DMS 273 treated with DMSO at 0.1 percent for 48 hours (cell line): ENCODE measurements at regions not wholly inside any gene's neighbourhood (a gene's known extent, or its start where the extent isn't known, plus 50 kb on each side); places are given as distances from the start of the nearest gene placed in this dataset.
"Not testable (repeated sequence)": the region's sequence is repeated elsewhere in the genome, so short reads cannot be mapped to it uniquely, and the experiment has no call there.

Experiments
- DNase-seq: peaks from one replicate; lab custom pipeline; 2025; lab: John Stamatoyannopoulos, UW

DNA sequence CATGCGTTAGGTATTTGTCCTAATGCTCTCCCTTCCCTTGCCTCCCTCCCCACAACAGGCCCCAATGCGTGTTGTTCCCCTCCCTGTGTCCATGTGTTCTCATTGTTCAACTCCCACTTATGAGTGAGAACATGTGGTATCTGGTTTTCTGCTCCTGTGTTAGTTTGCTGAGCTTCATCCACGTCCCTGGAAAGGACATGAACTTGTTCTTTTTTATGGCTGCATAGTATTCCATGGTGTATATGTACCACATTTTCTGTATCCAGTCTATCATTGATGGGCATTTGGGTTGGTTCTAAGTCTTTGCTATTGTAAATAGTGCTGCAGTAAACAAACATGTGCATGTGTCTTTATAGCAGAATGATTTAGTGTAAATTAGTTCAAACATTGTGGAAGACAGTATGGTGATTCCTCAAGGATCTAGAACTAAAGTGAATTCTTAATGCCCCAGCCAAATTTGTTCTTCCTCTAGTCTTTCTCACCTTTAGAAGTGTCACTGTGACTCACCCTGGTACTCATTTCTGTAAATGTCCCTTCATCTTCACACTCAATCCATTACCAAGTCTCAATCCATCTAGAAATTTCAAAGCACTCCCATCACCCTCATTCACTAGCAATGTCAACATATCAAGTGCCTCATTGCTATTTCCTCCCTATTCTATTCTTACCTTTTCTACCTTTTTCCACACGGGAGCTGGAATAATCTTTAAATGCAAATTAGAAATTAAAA, 123.9 kb downstream of the MREG start:
- not testable (repeated sequence) for DNase-seq

- no peak for DNase-seq
Measured at GRCh38 chr2:215888680-215889079, 124.7 kb downstream of the MREG start.

- no peak for DNase-seq
Measured at GRCh38 chr2:215887303-215887702, 126.0 kb downstream of the MREG start.

DNA sequence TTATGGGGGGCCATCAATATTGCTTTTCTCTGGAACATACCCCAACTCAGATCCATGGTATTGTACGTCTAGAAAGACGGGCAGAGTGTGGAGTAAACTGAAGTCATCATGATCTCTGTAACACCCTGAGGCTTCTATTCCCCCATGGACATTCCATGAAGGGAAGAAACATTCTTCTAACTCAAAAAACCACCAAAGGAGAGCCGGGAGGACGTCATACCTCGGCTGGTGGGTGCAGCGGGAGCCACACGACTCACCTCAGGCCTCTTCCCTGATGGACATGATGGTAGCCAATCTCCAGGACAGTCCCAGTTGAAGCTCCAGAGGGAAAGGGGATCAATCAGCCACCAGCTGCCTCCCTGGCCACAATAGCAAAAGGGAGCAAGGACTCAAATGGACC, 127.3 kb downstream of the MREG start:
- no peak for DNase-seq

- DNase-seq, result no peak
Measured at GRCh38 chr2:215885536-215885935, 127.8 kb downstream of the MREG start.

GRCh38 chr2:215884451-215885087, 128.8 kb downstream of the MREG start:
- DNase-seq, result no peak

DNA sequence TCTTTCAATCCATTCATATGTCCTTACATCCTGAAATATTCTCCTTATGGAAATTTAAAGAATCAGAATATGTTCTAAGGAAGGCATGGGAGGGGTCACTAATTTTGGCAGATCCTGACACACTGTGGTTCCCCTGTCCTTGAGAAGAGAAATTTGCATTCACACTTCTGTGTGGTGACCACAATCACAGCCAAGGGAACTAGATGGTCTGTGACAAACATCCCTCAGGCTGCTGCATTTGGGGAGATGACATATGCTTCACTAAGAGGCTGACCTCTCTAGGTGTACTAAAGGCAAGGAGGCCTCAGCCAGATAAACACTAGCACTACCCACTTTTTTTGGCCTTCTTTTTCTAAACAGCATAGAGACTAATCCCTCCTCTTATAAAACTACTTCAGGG, 129.6 kb downstream of the MREG start:
- DNase-seq, result no peak

DNA sequence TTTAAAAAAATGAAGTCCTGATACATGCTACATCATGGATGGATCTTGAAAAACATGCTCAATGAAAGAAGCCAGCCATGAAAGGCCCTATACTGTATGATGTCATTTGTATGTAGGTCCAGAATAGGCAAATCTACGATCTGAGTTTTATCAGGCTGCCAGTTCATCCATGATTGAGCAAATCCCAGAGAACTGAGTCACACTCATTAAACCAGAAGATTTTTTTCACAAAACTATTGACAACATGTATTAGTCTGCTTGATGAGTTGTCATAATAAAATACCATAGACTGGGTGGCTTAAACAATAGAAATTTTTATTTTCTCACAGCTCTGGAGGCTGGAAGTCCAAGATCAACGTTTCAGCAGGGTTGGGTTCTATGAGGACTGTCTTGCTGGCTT, 130.7 kb downstream of the MREG start:
- DNase-seq, result no peak

DNA sequence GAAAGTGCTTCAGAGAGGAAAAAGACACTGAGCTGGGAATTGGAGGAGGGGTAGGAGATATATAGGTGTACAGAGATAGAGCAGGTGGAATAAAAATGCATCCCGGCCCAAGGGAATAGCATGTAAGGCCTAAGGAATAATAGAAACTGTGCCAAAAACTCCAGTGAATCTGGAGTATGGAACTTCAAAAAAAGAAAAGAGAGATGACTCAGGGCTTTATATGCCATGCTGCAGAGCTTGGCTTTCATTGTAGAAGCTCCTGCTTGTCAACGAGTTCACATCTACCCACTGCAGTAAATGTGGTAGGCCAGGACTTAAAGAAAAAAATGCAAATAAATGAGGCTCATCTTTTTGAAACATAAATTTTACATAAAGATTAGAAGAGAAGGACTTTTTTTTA, 131.8 kb downstream of the MREG start:
- peak; percentile 33 for DNase-seq

DNA sequence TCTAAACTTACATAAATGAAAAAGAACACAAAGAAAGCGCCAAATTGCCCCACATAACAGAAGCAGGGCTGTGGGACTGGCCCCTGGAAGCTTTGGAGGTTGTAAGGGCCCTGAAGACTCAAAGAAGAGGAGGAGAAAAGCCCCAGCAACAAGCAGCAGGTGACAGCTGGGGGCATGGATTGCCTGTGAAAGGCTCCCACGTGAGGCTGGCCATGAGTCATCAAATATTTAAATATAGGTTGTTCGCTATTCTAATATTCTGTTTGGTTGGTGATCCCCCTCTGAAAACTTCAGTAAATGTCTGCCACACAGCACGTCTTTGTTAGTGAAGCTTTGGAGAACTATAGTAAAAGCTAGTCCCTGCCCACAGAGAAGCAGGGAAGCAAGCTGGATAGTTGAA, 132.4 kb downstream of the MREG start:
- peak; percentile 87 for DNase-seq

GRCh38 chr2:215879977-215880940, 133.1 kb downstream of the MREG start:
- DNase-seq, result peak; percentile 66

DNA sequence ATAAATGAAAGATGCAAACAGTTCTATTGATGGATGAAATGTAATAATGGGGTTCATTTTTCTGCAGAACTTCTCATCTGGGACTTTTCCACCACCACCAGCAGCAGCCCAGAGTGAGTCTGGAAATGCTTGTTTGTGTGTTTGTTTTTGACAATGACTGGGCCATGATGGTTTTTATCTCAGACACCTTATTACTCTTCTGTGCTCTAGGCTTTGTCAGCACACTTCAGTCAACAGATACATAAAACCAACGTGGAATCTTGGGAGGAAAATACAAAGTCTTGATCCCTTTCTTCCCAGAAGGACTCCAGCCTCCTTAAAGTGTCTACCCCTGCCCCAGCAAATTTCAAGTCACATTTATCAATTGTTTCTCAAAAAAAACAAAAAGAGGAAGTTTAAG, 134.0 kb downstream of the MREG start:
- no peak for DNase-seq

DNA sequence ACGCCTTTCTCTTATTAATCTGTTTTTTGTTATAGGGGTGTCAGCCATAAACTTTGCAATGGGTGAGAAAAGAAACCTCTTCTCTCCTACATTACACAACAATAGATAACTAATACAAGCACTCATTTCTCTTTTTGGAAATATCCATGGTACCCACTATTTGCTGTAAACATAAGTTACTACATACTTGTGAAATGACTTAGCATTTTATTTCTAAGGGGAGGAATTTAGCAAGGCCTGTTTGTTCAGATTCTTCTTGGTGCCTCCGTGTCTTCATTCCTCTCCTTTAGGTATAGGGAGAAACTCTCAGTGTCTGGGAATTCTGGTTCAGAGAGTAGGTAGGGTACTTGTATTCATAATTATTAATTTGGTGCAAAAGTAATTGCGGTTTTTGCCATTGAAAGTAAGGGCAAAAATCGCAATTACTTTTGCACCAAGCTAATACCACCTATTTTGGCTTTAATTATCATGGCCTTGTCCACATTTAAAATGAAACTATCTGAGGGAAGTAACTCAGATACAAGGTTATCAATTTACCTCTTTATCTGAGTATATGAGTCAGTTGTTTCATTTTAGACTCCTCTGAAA, 134.8 kb downstream of the MREG start:
- DNase-seq, result no peak

DNA sequence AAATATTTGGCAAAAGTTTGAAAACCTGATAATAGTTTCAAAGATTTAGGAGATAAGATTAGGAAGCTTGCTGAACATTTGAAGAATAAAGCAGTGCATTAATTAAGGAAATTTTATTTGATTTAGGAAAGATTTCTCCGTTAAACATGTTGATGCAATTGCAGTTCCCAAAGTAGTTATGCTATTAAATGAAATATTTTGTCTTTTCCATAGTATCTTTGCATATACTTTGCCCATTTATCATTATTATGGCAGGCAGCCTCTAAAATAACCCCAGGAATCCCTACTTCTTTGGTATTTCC, 136.5 kb downstream of the MREG start:
- DNase-seq, result no peak

GRCh38 chr2:215876139-215876936, 137.0 kb downstream of the MREG start:
- no peak for DNase-seq

DNA sequence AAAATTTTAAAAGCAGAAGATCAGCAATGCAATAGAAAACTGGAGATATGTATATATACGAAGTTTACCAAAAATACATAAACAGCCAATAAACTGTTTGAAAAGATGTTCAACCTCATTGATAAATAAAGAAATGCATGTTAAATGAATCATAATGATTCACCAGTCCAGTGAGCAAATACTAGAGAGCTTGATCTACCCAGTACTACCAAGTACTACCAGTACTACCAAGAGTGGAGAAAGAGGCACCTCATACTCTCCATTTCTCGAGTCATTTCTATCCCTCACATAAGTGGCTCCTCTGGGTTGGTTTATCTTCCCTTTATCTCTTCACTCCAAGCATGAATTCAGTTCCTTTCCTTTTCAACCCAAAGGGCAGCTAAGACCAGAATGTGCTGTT, 138.9 kb downstream of the MREG start:
- DNase-seq, result no peak

GRCh38 chr2:215870986-215871385, 142.4 kb downstream of the MREG start:
- DNase-seq, result no peak

DNA sequence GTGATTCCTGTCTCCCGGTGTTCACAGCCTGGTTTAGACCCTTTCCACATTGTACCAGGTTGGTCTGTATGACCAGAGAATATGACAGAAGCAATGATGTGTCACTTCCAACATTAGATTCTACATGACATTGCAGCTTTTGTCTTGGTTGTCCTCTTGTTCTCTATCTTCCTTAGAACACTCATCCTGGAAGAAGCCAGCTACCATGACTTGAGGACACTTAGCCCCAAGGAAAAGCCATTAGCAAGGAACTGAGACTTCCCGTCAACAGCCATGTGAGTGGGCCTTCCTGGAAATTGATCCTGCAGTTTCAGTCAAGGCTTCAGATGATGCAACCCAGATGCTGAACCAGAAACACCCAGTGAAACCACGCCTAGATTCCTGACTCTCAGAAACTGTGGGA, 143.3 kb downstream of the MREG start:
- DNase-seq, result no peak

- no peak for DNase-seq
Measured at GRCh38 chr2:215868846-215869543, 144.4 kb downstream of the MREG start.

- no peak for DNase-seq
Measured at GRCh38 chr2:215866606-215867005, 146.7 kb downstream of the MREG start.

GRCh38 chr2:215863687-215864086, 149.7 kb downstream of the MREG start:
- no peak for DNase-seq
